CD4-positive, alpha-beta T cell treated with Interleukin-6 at 100 ng/mL for 8 hours (primary cell): ENCODE measurements at regions not wholly inside any gene's neighbourhood (a gene's known extent, or its start where the extent isn't known, plus 50 kb on each side); places are given as distances from the start of the nearest gene placed in this dataset.
"Not testable (repeated sequence)": the region's sequence is repeated elsewhere in the genome, so short reads cannot be mapped to it uniquely, and the experiment has no call there.

Source experiments
- DNase-seq: peaks from one replicate; pipeline ENCODE4 v3.0.0-alpha.2; 2020; ENCODE audit warnings: mixed read lengths, low spot score

GRCh38 chr5:175347027-175347426, 97.0 kb downstream of the DRD1 start:
- DNase-seq, result no peak

- no peak for DNase-seq
Observed at GRCh38 chr5:175344331-175345195, 99.4 kb downstream of the DRD1 start.

GRCh38 chr5:175343308-175343707, 100.7 kb downstream of the DRD1 start:
- DNase-seq, result no peak

DNA sequence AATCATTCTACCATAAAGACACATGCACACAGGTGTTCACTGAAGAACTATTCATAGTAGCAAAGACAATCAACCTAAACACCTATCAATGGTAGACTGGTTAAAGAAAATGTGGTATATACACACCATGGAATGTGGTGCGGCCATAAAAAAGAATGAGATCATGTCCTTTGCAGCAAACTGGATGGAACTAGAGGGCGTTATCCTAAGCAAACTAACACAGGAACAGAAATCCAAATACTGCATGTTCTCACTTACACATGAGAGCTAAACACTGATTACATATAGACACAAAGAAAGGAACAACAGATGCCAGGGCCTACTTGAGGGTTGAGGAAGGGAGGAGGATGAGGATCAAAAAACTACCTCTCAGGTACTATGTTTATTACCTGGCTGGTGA, 103.8 kb downstream of the DRD1 start:
- no peak for DNase-seq

- no peak for DNase-seq
Observed at GRCh38 chr5:175337680-175338079, 106.3 kb downstream of the DRD1 start.

DNA sequence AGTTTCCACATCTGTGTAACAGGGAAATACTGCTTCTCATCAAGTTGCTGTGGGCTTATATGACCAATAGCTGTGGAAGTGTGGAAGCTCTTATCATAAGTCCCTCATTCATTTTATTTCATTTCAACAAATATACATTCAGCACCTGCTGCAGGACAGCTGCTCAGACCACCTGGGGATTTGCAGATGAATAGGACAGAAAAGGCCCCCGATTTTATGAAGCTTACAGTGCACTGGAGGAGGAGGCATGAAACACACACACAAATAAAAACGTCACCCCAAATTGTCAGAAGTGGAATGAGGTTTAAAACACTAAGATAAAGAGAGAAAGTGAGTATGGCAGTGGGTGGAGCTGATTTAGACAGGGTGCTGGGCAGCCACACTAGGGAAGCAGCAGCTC, 107.2 kb downstream of the DRD1 start:
- no peak for DNase-seq

DNA sequence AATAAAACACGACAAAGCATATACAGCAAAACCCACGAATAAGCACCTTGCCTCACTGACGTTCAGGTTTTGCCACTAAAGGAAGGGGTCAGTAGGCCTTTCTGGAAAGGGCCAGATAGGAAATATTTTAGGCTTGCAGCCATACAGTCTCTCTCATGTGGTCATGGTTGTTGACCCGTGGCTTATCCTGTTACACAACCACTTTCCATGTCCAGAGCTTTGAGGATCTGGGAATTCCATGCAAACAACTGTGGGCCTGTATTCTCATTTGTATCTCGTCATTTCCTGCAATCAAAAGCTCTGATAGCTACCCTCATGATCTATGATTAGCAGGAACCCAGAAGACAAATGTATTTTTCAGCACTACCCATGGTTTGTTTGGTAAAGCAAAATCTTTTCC, 108.3 kb downstream of the DRD1 start:
- no peak for DNase-seq

GRCh38 chr5:175331173-175332036, 112.6 kb downstream of the DRD1 start:
- DNase-seq, result not testable (repeated sequence)

GRCh38 chr5:175329976-175330375, 114.0 kb downstream of the DRD1 start:
- no peak for DNase-seq

GRCh38 chr5:175328687-175329086, 115.3 kb downstream of the DRD1 start:
- no peak for DNase-seq

GRCh38 chr5:175328176-175328575, 115.8 kb downstream of the DRD1 start:
- no peak for DNase-seq

DNA sequence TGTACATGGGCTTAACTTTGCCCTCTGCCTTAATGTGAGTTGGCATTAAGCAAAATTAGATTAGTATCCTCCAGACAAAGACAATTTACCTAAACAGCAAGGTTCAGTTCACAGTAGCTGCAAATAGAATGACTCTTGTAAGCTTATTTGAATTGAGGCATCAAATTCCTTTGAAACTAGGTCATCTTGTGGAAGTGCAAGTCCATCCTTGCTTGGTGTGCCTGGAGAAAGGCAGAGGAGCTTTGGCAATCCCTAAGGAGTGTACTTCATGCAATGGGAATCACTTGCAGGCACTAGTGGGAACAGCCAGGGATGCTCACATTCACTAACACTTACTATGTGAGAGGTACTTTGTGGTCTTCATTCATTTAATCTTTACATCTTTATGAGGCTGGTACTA, 118.3 kb downstream of the DRD1 start:
- no peak for DNase-seq

- no peak for DNase-seq
Observed at GRCh38 chr5:175321927-175322532, 122.0 kb downstream of the DRD1 start.

- DNase-seq, result no peak
Observed at GRCh38 chr5:175319199-175319598, 124.8 kb downstream of the DRD1 start.

DNA sequence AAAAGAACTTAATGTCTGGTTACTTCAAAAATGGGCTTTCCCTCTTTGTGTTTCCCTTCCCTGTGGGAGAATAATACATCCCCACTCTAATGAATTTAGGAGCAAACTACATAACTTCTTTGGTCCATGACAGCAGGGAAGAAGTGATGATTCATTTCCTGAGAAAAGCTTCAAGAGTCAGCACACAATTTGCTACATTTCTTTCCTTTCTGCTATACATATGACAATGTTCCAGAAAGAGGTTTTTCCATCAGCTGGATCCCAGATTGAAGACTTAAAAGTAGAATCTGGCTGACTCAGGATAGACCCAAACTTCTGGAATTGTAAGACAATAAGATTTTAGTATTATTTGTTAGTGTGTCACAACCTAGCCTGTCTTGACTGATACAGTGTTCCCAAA, 126.1 kb downstream of the DRD1 start:
- DNase-seq, result no peak

DNA sequence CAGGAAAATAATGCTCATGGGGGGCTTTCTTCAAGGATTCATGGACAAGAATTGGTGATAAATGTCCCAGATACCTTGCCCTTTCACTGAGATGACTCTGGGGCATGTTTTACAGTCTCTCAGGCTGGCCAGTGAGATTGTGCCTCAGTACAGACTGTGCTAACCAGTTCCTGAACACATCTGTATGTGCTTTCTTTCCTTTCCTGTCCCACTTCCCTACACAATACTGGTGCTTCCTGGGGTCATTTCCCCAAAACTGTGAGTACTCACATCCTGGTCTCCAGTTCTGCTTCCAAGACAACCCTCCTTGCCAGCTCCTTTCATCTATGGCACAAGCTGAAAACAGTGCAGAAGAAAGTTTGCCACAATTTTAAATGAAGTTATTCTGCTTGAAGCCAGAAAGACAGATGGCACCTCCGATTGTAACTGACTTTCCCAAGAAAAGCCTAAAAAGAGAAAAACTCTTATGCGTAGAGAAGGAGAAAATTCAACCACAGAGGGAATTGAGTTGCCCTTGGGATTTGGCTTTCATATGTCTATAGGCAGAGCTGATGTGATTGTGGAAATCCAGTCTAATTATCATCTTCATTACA, 134.7 kb downstream of the DRD1 start:
- no peak for DNase-seq

GRCh38 chr5:175308701-175309100, 135.3 kb downstream of the DRD1 start:
- DNase-seq, result no peak

GRCh38 chr5:175306381-175306780, 137.6 kb downstream of the DRD1 start:
- DNase-seq, result no peak

DNA sequence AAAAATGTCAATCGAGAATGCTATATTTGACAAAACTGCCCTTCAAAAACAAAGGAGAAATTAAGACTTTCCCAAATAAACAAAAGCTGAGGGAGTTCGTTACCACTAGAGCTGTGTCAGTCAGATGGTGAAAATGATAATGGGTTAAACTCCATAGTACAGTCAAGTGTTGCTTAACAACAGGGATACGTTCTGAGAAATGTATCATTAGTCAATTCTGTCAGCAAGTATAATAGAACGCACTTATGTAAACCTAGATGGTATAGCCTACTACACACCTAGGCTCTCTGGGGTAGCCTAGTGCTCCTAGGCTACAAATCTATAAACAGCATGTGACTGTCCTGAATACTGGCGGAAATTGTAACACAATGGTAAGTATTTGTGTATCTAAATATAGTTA, 138.7 kb downstream of the DRD1 start:
- DNase-seq, result no peak

DNA sequence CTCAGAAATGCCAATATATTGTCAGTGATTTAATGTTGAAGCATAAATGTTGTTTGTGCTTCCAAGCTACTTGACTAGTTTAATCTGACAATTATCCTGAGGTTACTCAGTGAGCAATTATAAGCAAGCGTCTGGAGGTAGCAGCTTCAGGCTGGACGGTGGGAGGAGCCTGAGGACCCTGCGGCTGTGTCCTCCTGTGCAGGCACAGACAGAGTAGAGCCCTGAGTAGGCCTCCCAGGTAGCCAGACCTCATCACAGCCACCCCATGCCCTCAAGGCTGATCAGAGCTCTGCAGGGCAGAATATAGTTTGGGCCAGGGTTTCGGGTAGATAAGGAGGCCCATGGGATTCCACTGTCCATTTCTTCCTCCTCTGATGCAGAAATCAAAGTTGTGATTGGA, 153.6 kb downstream of the DRD1 start:
- no peak for DNase-seq

GRCh38 chr5:175288048-175288621, 155.8 kb downstream of the DRD1 start:
- DNase-seq, result no peak

DNA sequence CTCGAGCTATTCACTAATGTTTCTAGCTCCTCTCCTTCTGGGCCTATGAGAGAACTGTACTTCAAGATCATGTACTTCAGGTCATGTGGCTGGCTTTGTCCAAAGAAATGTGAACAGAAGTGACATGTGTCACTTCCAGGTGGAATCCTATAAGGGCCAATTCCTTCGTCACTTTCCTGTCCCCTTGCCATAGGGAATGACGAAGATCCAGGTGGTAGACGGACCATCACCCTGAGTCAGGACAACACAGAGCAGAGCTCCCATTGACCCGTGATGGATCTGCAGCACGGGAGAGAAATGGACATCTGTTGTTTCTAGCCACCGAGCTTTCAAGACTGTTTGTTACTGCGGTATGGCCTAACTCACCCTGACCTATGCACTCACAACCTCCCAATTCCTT, 157.0 kb downstream of the DRD1 start:
- DNase-seq, result no peak
